ENCODE measurements at regions not wholly inside any gene's neighbourhood (a gene's known extent, or its start where the extent isn't known, plus 50 kb on each side); places are given as distances from the start of the nearest gene placed in this dataset.

DNA sequence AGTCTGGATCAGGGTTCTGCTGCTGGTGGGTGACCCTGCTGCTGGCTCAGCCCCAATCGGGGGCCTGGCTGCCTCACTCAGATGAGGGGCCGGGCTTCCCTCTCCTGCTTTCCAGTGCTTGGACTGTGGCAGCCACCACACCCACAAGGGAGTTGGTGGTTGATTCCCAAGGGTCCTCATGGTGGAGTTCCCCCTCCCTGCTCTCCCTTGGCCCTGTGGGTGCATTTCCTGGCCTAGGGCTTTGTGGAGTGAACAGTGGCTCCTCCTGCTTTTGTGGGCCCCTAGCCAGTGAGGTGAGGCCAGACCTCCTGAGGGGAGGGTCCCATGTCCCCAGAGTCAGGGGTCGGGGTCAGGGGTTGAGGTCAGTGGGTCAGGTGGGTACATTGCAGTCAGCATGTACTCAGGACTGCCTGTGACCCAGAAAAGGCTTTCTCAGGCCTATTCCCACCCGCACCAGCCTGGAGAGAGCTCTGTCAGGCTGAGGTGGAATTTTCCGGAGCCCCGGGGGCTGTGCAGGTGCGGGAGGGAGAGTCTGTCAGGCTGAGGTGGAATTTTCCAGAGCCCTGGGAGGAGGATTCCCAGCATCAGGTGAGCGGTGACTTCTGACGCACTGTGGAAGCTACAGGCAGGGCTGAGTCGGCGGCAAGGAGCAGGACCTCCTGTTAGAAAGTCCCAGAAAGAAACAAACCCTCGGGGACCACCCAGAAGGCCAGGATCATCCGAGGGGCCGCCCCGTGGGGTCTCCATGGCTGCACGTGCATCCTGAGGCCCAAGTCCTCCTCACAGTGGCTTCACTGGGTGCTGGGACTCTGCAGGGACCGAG, 94.4 kb upstream of the INSIG1 start:
- DNase-seq, result no peak

DNA sequence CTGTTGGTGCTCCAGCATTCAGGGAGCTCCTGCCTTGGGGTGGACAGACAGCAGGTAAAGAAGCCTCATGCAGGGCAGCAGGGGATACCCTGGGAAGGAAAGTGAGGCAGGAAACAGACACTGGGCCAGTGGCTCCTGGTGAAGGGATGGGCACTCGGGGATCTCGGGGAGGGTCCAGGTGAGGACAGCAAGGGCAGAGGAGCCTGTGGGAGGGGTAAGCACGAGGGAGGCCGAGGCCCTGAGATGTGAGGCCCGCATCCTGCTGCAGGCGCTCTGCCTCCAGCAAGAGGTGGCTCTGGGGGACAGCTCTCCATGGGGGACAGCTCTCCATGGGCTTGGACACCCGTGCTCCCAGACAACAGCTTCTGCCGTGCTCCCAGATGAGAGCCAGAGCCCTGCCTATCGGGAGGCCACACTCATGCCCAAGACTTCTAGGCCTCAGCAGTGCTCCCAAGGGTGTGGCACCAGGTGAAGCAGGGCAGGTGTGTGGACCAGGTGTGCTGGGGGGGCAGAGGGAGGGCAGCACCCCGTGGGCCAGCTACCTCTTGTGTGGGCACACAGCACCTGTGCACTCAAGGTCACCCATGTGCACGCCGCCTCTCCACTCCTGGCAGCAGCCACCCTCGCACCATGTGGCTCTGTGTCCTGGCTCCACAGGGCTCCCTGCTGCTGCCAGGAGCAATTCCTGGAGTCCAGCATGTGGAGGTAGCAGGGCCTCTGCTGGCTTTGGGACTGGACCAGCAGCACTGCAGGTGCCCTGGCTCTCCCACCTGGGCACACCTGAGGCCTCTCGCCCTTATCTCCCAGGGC, 93.6 kb upstream of the INSIG1 start:
- no peak for DNase-seq

DNA sequence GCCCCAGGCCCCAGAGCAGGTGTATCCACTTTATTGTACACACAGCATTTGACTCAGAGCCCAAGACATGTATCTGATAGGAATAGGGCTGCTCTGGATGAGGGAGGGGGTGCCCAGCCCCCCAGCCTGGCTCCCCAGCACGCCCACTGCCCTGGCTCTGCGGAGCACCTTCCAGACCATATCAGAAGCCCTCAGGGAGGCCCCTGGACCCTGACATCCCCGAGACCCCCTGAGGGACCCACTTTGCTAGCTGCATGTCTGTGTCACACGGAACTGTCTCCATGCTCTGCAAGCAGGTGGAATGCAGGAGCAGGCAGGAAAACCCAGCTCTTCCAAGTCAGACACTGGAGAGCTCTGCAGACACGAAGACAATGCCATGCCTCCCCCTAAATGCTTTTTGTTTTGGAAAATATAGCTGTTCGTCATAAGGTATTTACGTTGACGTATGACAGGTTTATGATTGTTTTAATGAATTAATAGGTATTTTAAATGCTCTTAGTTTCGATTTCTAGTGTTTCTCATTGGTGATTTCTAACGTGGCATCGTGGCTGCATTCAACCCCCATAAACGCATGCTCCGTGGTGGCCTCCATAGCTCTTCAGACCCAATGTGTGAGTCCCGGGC, 92.8 kb upstream of the INSIG1 start:
- no peak for DNase-seq

DNA sequence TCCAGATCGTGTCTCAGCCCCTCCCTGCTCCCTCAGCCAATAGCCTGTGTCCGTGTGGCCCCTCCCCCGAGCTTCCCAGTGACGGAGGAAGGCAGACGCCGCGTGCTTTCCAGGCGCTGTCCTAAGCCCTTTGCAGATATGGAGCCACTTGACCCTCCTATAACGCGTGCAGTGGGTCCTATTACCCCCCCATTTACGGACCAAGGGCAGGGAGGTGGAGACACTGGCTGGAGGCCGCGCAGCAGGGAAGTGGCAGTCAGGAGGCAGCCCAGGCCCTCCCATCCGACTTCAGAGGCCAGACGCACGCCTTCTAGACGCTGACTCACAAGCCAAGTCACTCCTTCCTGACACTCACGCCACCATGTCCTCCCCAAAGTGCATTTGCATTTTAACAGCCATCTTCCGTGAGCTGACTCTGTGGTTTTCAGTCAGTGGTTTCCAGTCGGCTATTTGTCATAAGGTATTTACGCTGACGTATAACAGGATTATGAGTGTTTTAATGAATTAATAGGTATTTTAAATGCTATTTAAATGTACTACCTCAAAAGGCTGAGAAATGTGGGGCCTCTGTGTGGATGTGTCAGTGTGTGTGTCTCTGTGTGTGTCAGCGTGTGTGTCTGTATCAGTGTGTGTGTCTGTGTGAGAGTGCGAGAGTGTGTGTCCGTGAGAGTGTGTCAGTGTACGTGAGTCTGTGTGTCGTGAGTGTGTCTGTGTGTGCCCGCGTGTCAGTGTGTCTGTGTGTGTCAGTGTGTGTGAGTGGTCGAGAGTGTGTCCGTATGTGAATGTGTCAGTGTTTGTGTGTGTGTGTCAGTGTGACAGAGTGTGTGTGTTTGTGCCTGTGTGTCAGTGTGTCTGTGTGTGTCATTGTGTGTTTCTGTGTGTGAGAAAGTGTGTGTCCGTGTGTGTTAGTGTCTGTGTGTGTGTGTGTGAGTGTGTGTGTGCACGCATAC, 92.0 kb upstream of the INSIG1 start:
- DNase-seq, result peak; percentile 63

DNA sequence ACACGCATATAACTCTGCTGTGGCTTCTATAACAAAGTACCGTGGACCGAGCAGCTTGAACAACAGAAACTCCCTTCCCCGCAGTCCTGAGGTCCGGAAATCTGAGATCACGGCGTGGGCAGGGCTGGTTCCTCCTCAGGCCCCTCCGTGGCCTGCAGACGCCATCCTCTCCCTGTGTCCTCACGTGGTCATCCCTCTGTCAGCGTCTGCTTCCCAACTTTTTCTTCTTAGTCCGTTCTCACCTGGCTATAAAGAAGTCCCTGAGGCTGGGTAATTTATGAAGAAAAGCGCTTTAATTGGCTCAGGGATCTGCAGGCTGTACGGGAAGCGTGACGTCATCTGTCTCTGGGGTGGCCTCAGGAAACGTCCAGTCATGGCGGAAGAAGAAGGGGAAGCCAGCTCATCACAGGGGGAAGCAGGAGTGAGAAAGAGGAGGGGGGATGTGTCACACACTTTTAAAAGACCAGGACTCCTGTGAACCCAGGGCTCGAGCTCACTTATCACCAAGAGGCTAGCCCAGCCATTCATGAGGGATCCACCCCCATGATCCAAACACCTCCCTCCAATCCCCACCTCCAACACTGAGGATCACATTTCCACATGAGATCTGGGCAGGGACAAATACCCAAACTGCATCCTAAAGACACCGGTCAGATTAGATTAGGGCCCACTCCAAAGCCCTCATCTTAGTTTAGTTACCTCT, 91.2 kb upstream of the INSIG1 start:
- no peak for DNase-seq

DNA sequence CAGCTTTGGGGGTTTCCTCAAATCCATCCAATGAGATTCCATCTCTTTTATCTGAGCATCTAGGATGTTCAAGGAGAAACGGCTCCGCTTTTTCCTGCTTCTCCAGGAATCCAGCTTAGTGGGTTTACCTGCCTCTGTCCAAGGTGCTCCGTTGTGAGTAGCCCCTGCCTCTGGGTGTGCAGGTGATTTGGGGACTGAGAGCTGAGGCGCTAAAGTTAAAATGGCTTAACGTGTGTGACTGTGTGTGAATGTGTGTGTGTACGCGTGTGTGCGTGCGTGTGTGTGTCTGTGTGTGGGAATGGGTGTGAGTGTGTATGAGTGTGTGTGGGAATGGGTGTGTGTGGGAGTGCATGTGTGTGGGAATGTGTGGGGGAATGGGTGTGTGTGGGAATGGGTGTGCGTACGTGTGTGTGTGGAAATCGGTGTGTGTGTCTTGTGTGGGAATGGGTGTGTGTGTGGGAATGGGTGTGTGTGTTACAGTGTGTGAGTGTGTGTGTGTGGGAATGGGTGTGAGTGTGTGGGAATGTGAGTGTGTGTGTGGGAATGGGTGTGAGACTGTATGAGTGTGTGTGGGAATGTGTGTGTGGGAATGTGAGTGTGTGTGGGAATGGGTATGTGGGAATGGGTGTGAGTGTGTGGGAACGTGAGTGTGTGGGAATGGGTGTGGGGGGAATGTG, 90.2 kb upstream of the INSIG1 start:
- no peak for DNase-seq

DNA sequence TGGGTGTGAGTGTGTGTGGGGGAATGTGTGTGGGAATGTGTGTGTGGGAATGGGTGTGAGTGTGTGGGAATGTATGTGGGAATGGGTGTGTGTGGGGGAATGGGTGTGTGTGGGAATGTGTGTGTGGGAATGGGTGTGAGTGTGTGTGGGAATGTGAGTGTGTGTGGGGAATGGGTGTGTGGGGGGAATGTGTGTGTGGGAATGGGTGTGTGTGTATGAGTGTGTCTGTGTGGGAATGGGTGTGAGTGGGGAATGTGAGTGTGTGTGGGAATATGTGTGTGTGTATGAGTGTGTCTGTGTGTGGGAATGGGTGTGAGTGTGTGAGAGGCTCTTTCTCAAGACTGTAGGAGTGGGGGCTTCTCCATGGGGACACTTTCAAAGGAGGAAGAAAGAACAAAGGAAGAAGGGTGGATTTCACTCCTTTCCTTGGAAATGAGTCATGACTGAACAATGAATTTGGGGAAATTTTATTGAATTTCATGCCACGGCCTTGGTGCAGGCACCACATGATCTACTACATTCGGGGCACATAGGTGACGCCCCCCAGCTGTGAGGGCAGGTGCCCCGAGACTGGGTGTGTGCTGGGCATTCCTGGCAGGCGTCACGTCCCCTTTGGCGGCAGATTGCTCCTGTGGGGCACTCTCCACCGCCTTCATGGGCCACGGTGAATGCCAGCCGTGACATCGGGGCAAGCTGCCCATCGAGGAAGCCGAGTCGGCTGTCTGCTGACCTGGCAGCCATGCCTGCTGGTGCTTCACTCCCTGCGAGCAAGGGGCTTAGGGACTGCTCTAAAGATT, 88.8 kb upstream of the INSIG1 start:
- no peak for DNase-seq

DNA sequence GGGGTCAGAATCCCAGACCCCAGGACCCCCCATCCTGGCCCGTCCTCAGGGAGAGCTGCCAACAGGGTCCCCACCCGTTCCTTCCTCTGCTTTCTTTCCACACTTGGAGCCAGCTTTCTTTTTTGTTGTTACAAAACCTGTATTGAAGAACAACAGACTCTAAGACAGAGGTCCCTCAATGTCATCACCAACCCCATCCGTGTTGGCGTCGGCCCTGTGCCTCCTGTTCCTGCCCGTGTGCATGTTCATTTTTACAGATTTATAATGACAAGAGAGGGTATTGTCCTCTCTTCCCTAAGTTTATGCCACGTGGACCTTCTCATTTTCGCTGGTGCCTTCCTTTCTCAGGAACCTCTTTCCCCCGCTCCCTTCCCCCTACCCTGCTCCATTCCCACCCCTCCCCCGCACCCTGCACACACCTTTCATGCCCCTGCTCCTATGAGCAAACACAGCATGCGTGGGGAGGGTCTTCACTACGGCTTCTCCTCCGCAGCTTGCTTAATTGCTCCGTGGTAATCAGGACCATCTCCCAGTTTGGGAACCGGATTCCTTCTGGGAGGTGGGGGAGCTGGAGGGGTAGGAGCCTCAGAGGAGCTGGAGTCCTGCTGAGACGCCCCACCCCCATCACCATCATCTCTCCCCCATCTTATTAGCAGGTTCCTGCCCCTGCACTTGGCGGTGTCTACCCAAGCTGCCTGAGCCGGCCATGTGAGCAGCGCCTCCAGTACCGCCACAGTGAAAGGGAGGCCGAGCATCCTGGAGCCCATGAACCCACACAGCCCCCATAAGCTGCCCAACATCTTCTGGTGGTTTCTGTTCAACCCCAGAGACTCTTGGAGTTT, 88.0 kb upstream of the INSIG1 start:
- no peak for DNase-seq

DNA sequence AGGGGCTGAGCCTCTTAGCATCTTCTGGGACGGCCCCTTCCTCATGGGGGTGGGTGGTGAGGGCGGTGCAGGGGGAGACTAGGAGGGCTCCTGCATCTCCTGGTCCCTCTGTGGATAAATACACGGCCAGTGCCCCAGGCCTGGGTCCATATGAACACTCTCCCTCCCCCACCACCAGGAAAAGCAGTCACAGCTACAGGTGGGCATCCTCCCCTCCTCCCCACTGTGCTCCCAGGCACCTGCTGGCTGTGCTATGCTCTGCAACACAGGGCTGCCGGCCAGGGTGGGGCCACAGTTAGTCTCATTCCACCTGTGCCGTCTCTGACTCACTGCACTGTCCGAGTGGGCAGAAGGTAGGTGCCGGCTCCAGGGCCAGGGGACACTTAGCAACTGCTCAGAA, 87.3 kb upstream of the INSIG1 start:
- DNase-seq, result no peak

DNA sequence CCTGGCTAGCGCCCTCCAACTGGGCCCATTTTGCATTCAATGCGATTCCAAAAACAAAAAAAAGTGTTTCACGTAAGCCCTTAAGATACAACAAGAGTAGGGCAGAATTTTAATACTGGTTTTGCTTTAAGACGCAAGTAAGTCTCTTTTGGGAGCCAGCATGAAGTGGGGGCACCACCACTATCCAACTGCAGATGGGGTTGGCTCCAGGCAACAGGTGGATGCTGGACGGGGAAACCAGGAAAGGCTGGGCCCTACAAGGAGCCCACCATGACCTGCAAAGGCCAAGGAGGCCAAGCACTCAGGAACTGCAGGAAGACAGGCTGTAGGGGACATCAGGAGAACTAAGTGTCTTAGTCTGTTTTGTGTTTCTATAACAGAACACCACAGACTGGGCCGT, 86.5 kb upstream of the INSIG1 start:
- no peak for DNase-seq

DNA sequence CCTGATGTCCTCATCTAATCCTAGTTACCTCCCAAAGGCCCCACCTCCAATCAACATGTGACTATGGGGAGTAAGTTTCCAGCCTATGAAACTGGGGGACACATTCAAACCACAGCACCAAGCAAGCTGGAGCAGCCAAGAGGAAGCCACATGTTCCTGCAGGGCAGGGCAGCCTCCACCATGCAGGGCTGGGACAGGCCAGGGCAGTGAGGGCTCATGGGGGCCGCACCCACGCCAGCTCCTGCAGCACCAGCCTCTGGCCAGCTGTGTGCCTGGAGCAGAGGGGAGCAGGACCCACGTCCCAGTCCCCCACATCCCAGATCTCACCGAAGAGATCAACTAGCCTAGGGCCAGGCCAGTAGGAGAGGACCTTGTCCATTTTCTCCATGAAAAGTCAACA, 85.9 kb upstream of the INSIG1 start:
- no peak for DNase-seq

DNA sequence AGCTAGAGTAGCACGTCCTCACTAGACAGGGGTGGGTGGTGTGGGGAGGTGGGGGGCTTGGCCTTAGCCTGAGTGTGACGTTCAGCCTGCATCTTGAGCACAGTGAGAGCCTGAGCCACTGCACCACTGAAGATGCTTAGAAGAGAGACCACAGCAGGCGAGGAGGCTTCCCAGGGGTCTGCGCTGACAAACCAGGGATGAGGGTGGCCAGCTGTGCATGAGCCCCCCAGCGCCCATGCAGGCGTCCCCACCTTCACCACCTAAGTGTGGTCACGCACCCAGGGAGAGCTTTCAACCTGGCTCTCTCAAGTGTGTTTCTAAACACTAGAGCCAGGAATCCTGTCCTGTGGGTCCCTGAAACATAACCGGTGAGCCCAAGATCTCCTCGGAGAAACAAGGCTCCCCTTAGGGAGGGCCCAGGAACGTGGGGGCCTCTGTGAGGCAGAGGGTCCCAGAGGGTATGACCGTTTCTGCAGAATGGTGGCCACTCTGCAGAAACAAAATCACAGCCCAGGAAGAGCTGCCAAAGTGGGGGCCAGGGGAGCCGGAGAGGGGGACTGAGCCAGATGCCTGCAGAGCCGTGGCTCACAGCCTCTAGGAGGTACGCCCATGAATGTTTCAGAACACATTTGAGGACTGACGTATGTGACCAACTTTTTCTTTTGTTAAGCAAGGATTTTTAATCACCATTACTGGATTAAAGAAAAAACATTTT, 85.2 kb upstream of the INSIG1 start:
- DNase-seq, result no peak

DNA sequence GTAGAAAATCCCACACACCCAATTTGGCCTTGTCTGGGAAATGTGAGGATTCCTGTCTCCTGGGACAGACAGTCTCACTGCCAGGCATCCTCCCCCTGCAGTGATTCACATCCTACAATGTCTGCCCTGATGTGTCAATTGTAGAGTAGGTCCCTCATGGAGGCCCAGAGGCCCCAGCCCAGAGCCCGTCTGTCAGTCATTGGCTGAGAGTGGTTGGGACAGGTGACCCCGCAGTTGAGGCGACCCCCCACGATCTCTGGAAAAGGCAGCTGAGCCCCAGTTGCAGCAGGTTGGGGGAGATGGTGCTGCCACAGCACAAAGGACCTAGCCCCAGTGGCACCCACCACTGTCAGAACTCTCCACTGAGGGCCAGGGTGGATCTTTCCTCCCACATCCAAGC, 84.3 kb upstream of the INSIG1 start:
- no peak for DNase-seq

DNA sequence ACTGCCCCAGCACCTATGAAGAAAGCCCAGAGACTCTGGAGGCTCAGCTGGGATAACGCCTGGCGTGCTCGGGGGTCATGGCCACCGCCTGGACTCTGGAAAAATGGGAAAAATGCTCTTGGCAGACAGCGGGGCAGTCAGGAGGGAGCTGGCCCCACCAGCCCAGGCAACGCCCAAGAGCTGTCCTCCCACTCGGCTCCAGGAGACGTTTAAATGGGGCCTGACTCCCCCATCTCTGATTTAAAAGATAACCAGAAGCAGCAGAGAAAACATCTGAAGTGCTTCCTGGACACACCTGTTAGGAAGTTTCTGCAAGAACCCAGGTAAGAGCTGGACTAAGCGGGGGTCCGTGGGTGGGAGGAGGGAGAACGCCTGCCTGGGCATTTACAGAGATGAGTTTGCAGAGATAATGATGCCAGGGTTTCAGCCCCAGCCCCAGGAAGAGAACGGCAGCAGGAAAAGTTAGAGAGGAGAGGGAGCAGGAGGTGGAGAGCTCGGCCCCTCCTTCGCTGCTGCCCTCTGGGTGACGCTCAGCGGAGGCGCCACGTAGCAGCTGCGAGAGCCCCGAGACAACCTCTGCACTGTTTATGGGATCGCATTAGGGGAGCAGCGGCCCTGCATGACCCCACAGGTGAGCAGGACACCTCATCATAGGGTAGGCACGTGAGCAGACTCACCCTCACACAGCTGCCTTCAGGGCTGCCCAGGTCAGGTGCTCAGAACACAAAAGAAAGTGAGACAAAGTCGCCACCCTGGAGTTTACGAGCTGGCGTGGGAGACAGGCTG, 83.5 kb upstream of the INSIG1 start:
- no peak for DNase-seq

DNA sequence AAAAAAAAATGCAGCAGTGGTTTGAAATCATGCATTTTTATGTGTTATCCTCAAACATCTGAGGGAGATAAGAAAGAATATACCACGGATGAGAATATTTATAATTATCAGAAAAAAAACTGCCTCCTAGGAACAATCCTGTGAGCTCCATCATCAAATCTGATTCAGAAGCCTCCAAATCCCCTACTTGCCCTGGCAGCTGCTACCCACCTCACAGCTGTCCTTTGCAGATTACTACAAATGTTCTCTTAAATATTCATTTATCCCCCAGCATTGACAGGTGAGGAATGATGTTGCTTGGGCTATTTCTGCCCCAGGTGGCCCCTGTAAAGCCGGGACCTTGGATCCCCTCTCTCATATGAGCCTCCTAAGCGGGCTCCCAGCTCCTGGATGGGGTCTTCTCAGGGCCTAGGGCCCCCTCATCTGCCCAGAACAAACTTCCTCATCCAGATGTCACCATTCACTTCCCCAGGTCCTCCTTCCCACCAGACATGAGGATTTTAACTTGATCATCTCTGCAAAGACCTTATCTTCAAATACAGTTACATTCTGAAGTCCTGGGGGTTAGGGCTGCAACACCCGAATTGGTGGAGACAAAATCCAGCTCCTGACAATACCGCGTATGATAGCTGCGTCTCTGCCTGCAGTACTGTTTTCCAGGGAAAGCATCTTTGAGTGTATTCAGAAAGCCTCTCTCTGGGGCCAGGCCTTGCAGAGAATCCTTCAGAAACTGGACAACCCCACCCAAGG, 81.9 kb upstream of the INSIG1 start:
- no peak for DNase-seq

DNA sequence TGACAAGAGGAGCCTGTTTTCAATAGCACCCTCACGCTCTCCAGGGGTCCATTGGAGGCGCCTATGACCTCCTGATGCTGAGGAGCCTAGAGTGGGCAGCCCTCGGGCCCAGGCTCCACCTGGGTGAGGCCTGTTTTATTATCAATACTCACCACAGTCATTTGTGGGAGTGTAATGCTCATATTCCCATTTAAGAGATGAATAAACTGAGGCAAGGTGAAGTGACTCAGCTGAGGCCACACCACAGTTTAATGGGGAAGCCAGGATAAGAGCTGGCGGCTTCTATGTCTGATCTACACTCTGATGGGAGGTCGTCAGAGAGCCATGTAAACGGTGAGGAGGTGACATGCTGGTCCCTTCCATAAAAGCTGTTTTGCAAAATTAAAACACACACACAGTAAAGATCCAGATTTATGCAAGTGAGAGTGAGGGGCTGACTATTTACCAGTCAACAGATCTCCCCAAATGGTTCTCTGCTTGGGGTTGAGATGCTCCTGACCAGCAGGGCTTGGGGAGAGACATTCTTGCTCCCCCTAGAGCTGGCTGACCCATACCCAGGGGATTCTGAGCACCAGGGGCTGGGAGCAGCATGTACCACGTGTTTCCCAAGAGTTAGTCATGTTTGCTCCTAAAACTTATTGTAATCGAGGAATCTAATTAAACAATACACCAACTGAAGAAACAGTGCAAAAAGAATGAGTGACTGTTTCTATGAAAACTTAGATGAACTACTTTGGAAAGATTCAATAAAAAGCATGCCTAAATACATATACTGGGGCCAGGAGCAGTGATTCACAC, 81.0 kb upstream of the INSIG1 start:
- DNase-seq, result no peak

Measured in NCI-H187 treated with DMSO at 0.1 percent for 48 hours (cell line).